ENCODE measurements at regions not wholly inside any gene's neighbourhood (a gene's known extent, or its start where the extent isn't known, plus 50 kb on each side); places are given as distances from the start of the nearest gene placed in this dataset.
"Not testable (repeated sequence)": the region's sequence is repeated elsewhere in the genome, so short reads cannot be mapped to it uniquely, and the experiment has no call there.

- TF ChIP-seq CTCF (IDR thresholded peaks at IDR 0.05; ENCODE audit: insufficient read depth, low read length, poor library complexity, severe bottlenecking): peak; percentile 41
- Histone ChIP-seq H3K4me3 (replicated peaks; ENCODE audit: low read depth, low read length) (no peak overlapping the region), H3K27me3 (replicated peaks; ENCODE audit: control insufficient read depth, insufficient read depth, low read length) (no peaks in the 10 kb centered on the region), H3K36me3 (ENCODE audit: control insufficient read depth, insufficient read depth, low read length) (no peaks in the 10 kb centered on the region)
- no peak for DNase-seq (ENCODE audit: extremely low read depth, insufficient read length)
Observed at GRCh38 chr6:62775427-62776022, 435.7 kb upstream of the FKBP1C start.

- not testable (repeated sequence) for H3K27me3 ChIP-seq (replicated peaks; ENCODE audit: control insufficient read depth, insufficient read depth, low read length); DNase-seq (ENCODE audit: extremely low read depth, insufficient read length); H3K4me3 ChIP-seq (replicated peaks; ENCODE audit: low read depth, low read length); H3K36me3 ChIP-seq (ENCODE audit: control insufficient read depth, insufficient read depth, low read length)
Observed at GRCh38 chr6:62766174-62766573, 445.1 kb upstream of the FKBP1C start.

DNA sequence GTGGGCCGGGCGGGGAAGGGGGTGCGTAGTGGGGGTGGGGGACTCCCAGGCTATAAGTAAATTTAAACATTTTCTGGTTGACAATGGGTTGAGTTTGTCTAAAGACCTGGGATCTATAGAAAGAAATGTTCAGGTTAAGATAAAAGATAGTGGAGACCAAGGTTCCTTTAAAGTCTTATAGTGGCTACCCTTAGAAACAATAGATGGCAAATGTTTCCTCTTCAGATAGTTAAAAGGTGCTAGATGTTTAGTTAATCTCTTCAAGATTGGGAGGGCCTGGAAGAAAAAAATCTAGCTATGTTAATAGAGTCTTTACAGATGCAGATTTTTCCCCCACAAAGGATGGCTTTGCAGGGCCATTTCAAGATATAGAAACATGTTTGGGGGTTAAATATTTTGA is 446.4 kb upstream of the FKBP1C start:
- TF ChIP-seq CTCF (IDR thresholded peaks at IDR 0.05; ENCODE audit: insufficient read depth, low read length, poor library complexity, severe bottlenecking): no peak

GRCh38 chr6:62763125-62763912 is 447.9 kb upstream of the FKBP1C start:
- Histone ChIP-seq H3K4me3 (replicated peaks; ENCODE audit: low read depth, low read length) (no peak overlapping the region), H3K27me3 (replicated peaks; ENCODE audit: control insufficient read depth, insufficient read depth, low read length) (no peaks in the 10 kb centered on the region), H3K36me3 (ENCODE audit: control insufficient read depth, insufficient read depth, low read length) (no peaks in the 10 kb centered on the region)
- no peak for TF ChIP-seq CTCF (IDR thresholded peaks at IDR 0.05; ENCODE audit: insufficient read depth, low read length, poor library complexity, severe bottlenecking)
- DNase-seq (ENCODE audit: extremely low read depth, insufficient read length): no peak

More for the DNA sequence above, 446.4 kb upstream of the FKBP1C start:
- Histone ChIP-seq H3K27me3 (replicated peaks; ENCODE audit: control insufficient read depth, insufficient read depth, low read length) (no peaks in the 10 kb centered on the region), H3K36me3 (ENCODE audit: control insufficient read depth, insufficient read depth, low read length) (no peaks in the 10 kb centered on the region), H3K4me3 (replicated peaks; ENCODE audit: low read depth, low read length) (no peak overlapping the region)
- DNase-seq (ENCODE audit: extremely low read depth, insufficient read length): no peak

- no peak for DNase-seq (ENCODE audit: extremely low read depth, insufficient read length)
- Histone ChIP-seq H3K4me3 (replicated peaks; ENCODE audit: low read depth, low read length) (no peak overlapping the region), H3K27me3 (replicated peaks; ENCODE audit: control insufficient read depth, insufficient read depth, low read length) (no peaks in the 10 kb centered on the region), H3K36me3 (ENCODE audit: control insufficient read depth, insufficient read depth, low read length) (no peaks in the 10 kb centered on the region)
- no peak for TF ChIP-seq CTCF (IDR thresholded peaks at IDR 0.05; ENCODE audit: insufficient read depth, low read length, poor library complexity, severe bottlenecking)
Observed at GRCh38 chr6:62746968-62747367, 460.9 kb upstream of the KHDRBS2 start.

DNA sequence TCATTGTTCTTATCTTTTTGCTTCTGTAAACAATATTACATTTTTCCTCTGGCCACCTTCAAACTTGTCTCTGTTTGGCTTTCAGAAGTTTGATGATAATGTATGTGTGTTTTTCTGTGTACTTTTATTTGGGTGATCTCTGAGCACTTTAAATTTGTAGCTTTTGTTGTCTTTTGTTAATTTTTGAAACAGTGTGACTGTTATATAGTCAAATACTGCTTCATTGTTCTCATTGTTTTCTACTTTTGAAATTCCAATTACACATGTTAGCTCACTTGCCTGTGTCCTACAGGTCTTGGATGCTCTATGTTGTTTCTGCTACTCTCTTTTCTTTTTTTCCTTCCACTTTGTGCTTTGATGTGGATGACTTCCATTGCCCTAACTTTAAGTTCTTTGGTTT is 460.1 kb upstream of the KHDRBS2 start:
- DNase-seq (ENCODE audit: extremely low read depth, insufficient read length): no peak
- no peaks in the 10 kb centered on the region for H3K27me3 ChIP-seq (replicated peaks; ENCODE audit: control insufficient read depth, insufficient read depth, low read length)
- H3K4me3 ChIP-seq (replicated peaks; ENCODE audit: low read depth, low read length): no peak overlapping the region
- TF ChIP-seq CTCF (IDR thresholded peaks at IDR 0.05; ENCODE audit: insufficient read depth, low read length, poor library complexity, severe bottlenecking): no peak
- no peaks in the 10 kb centered on the region for H3K36me3 ChIP-seq (ENCODE audit: control insufficient read depth, insufficient read depth, low read length)
